ENCODE measurements at regions not wholly inside any gene's neighbourhood (a gene's known extent, or its start where the extent isn't known, plus 50 kb on each side); places are given as distances from the start of the nearest gene placed in this dataset.

- TF ChIP-seq TAF1 (IDR thresholded peaks at IDR 0.05; ENCODE audit: low read depth, low read length), result no peak
- TF ChIP-seq POLR2A (IDR thresholded peaks at IDR 0.05; ENCODE audit: low read depth, low read length), result no peak
- no peak for TF ChIP-seq POLR2AphosphoS5 (IDR thresholded peaks at IDR 0.05; ENCODE audit: low read depth, low read length)
- TF ChIP-seq SPI1 (IDR thresholded peaks at IDR 0.05; ENCODE audit: low read depth, low read length), result no peak
Measured at GRCh38 chr2:199064201-199064600, 393.5 kb downstream of the SATB2 start.

All from GM12891 (cell line).